Right hindlimb (tissue), 1 donor: ENCODE measurements at regions not wholly inside any gene's neighbourhood (a gene's known extent, or its start where the extent isn't known, plus 50 kb on each side); places are given as distances from the start of the nearest gene placed in this dataset.
A peak's percentile ranks its signal among the peaks of the same experiment; 100 is the strongest.
"Not testable (repeated sequence)": the region's sequence is repeated elsewhere in the genome, so short reads cannot be mapped to it uniquely, and the experiment has no call there.

Experiments
- DNase-seq: peaks from one replicate; pipeline ENCODE4 v3.0.0-alpha.2; 2018

GRCh38 chr2:20499387-20499786, 52.5 kb downstream of the RHOB start:
- DNase-seq: no peak

GRCh38 chr2:20501974-20502373, 55.1 kb downstream of the RHOB start:
- no peak for DNase-seq

GRCh38 chr2:20502496-20502895, 55.6 kb downstream of the RHOB start:
- not testable (repeated sequence) for DNase-seq

DNA sequence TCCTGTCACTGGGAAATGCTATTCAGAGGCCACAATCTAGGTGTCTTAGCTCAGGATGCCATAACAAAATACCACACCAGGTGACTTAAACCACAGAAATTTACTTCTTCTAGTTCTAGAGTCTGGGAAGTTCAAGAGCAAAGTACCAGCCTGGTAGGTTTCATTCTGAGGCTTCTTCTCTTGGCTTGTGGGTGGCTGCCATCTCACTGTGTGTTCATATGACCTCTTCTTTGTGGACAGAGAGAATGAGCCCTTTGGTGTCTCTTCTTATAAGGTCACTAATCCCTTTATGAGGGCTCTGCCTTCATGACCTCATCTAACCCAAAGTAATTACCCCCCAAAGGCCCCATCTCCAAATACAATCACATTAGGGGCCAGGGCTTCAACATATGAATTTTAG, 57.3 kb downstream of the RHOB start:
- DNase-seq: no peak

DNA sequence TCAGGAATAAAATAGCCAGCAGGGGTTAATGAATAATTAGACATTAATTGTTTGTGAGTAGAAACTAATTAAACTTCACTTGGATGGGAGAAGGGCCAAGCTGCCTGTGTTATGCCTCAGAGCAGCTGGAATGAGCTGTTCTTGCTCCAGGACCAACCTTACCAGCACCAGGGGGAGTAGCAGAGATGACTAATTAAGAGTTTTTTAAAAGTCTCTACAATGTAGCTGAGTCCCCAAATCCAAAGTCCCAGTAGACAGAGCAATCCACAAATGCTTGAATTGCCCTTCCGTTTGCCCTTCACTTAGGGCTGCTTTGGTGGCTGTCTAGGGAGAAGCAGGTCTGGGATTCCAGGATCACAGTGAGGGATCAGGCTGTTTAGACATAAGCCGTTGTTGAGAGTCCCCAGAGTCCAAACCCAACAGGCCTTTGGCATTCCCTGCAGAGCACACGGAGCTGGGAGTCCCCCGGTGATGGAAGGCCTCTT, 59.4 kb downstream of the RHOB start:
- DNase-seq: no peak

DNA sequence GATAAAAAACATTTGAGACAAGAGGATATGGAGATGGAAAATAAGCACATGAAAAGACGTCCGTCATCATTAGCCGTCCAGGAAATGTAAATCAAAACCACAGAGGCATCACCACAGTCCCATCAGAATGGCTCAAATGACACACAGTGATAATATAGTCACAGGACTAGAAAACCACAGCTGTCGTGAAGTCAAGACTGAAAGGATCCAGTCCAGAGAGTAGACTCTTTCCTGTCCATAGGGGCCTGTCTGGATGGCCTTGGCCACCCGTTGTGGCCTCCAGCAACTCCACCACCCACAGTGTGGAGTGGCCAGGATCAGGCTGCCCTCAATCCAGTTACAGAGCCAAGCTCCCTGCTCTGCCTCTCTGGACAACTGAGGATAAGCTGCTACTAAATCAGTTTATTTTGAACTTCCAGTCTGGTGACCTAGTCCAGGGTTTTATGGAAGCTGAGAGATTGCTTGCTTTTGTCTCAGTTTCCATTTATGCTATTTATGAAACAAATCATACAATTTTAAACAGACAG, 60.4 kb downstream of the RHOB start:
- no peak for DNase-seq

DNA sequence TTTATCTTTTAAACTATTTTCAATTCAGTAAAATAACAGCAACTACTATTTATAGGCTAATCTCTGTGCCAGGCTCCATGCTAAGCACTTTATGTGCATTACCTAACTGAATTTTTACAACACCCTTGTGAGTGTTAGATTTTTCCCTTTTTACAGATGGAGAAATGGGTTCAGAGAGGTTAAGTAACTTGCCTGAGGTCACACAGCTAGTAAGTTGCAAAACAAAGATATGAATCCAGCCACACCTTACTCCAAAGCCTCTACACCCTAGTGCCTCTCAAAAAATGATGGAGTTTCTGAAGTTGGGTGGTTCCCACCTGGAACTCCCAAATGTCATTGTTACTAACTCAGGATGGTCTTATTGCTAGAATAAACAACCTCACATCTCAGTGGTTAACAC, 60.8 kb downstream of the RHOB start:
- no peak for DNase-seq

DNA sequence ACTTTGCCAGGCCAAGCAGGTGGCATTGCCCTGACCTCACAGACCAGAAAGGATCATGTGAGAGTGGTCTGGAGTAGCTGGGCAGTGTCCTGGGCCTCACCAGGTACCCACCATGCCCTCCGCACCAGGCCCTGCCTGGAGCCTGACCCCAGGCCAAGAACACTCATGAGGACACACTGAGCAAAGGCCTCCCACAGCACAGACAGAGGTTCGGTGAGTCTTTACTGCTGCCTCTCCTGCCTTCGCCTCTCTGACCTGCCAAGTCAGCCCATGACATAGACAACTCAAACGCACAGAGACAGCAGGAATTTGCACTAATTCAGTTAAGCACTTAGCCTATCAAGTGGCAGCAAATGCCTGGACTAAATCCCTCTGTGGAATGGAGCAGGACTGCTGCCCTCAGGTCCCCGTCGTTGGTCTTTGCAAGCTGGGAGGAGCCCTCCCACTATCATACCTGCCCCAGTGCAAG, 62.5 kb downstream of the RHOB start:
- no peak for DNase-seq

GRCh38 chr2:20509770-20510490, 63.1 kb downstream of the RHOB start:
- DNase-seq: no peak

DNA sequence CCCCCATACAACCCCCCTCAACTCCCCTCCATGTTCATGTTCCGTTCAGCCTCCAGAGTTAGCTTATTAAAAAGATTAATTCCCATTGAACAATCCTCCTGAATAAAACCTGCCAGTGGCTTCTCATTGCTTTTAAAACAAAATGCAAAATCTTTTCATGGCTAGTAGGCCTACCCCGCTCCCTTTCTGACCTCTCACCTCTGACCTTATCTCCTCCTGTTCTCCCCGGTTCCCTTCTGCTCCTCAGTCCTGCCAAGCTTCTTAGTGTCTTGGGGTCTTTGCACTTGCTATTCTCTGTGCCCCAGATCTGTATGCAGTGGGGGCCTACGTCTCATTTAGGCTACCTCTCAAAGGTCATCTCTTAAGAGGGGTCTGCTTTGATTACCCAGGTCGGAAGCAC, 64.3 kb downstream of the RHOB start:
- DNase-seq: no peak

DNA sequence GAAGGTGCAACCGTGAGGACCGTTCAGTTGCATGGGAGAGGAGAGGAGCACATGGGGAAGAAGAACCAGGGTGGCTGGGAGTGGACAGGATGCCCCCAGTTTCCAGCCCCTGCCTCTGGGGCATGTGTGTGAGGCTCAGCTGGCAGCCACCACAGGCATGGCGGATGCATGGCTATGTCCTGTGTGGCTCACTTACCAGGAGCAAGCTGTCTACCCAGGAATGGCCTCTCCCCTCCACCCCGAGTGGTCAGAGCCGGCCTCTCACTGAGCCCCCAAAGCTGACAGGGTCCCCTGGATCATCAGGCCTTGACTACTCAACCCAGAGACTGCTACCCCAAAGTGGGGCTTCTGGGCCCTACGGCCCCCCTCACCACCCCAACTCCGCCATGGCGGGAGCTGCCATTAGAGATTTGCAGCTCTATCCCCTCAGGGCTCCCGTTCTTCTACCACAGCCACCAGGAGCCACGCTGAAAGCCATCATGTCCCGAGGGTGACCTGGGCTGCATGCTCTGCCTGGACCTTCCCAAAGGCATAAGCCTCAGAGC, 65.3 kb downstream of the RHOB start:
- no peak for DNase-seq

DNA sequence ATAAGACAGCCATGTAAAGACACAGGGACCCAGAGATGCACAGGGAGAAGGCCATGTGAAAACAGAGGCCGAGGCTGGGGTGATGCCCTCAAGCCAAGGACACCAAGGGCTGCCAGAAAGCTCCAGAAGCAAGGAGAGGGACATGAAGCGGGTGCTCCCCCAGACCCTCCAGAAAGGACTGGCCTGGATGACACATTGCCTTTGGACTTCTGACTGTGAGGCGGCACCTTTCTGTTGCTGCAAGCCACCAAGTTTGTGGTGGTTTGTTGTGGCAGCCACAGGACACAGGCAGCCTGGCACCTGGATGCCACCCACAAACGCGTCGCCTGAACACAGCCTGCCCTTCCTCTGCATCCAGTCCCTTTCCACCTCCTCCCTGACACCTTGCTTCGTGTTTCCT, 67.1 kb downstream of the RHOB start:
- no peak for DNase-seq

- no peak for DNase-seq
Observed at GRCh38 chr2:20514596-20515269, 67.9 kb downstream of the RHOB start.

- no peak for DNase-seq
Observed at GRCh38 chr2:20515290-20516220, 68.7 kb downstream of the RHOB start.

DNA sequence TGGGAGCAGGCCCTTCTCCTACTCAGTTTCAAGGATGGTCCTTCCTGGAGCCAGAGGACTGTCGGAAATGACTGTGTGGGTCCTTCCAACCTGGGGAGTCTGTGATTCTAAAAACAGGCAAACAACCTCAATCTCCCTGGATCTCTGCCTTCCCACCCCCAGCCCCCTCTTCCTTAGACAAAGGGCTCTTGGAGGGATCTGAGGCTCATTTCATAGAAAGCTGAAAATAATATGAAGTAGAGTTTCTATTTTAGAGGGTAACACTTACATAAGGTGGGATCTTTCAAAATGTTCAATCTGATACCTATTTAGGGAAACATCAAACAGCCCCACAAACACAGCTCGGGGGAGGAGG, 69.4 kb downstream of the RHOB start:
- DNase-seq: no peak

- DNase-seq: peak; percentile 60
Observed at GRCh38 chr2:20516646-20517341, 69.9 kb downstream of the RHOB start.

- no peak for DNase-seq
Observed at GRCh38 chr2:20519309-20519708, 72.4 kb downstream of the RHOB start.

DNA sequence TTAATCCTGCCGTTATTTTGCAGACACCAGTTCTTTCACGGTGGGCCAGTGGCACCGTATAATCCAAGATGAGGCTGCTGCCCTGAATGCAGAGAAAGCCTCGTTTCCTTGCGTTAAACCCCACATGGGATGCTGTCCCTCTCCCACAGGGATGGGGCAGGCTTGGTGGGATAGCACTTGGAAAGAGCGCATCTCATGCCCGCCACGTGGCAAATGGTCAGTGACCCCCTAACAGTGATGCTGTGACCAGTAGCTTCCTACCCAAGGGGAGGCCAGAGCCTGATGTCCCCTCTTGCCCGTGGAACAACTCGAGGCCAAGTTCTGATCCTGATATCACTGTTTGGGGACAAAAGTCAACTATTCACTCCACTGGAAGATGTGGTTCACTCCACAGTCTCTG, 73.3 kb downstream of the RHOB start:
- no peak for DNase-seq

- DNase-seq: no peak
Observed at GRCh38 chr2:20521193-20521592, 74.3 kb downstream of the RHOB start.

GRCh38 chr2:20521682-20522189, 74.9 kb downstream of the RHOB start:
- DNase-seq: no peak

DNA sequence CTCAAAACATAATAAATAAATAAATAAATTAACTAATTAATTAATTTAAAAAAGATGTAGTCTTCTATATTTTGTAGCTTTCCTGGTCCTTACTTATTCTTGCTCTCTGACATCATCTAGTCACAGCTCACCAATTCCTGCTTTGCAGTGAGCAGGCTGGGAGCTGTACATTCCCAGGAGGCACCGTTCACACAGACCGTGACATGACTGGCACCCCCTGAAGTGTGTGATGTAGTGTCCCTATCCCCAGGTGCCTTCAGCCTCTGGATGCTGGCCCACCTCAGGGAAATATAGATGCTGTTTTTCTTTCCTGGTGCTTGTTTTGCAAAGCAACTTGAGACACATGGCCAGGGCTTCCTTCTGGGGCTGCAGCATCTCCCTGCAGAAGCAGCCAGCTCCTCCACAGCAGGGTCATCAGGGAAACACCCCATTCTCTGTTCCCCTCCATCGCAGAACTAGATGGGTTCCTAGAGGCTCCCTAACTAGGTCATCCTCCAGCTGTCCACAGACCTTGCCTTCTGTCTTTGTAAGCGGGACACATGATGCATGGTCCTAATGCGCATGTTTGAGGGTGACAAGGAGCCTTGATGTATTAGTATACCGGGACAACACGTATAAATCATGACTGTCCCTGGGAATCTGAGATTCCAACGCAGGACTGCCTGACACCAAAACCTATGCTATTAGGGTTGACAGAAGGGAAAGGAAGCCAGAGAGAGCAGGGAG, 76.4 kb downstream of the RHOB start:
- DNase-seq: no peak
